ENCODE measurements at regions not wholly inside any gene's neighbourhood (a gene's known extent, or its start where the extent isn't known, plus 50 kb on each side); places are given as distances from the start of the nearest gene placed in this dataset.
"Not testable (repeated sequence)": the region's sequence is repeated elsewhere in the genome, so short reads cannot be mapped to it uniquely, and the experiment has no call there.

DNA sequence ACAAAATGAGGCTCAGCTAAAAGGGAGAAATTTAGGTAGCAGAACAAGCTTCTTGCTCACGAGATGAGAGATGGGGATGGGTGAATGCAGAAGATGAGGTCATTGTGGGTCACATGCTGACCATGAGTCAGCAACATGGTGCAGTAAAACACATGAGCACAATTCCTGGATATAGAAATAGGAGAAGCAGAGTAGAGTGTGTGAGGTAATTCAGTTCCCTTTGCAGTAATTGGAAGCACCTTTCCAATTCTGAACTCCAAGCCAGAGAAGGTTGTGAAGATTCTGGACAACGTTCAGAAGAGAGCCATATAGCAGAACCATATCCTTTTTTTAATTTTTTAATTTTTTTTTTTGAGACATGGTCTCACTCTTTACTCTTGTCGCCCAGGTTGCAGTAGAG lies 62.0 kb upstream of the LMNTD1 start:
- peak; percentile 76 for DNase-seq (ENCODE audit: low spot score)

DNA sequence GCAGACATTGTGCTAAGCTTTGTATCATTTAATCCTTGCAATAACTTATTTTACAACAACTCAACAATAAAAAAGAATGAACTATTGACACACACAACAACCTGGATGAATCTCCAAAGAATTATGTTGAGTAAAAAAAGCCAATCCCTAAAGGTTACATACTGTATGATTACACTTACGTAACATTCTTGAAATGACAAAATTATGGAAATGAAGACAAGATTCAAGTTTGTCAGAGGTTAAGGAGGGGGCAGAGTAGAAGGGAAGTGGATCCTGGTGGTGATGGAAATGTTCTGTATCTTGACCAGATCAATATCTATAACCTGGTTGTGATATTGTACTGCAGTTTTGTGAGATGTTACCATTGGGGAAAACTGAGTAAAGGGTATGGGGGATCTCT lies 63.2 kb upstream of the LMNTD1 start:
- no peak for DNase-seq (ENCODE audit: low spot score)

DNA sequence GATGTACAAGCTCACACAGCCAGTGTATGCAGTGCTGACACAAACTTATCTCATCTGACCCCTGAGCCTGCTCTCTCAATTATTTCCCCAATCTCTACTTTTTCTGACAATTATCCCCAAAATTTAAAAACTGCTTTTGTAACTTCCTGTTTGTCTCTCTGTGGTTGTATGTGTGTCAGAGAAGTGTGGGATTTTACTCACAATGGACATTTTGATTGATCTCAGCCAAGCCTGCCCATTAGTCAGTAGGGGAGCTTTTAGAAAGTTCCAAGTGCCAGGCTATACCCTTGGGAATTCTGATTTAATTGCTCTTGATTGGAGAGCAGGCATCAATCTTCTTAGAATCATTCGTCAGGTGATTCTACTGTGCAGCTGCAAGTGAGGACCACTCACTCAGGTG lies 64.9 kb upstream of the LMNTD1 start:
- no peak for DNase-seq (ENCODE audit: low spot score)

DNA sequence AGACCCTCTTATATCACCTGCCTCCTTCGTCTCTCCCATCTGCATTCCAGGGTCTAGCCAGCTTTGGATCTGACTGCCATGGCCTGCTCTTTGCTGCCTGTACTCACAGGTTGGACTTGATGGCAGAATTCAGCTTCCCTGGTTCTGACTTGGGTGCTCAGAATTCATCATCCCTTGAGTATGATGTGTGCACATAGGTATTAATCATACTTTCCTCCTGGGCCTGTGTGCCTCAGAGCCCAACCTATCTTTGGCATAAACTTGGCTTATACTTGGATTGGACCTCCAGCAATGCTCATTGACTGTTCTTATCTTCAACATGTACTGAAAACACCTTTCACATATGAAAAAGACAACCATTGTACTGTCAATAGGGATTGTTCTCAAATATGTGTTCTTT lies 70.7 kb upstream of the LMNTD1 start:
- no peak for DNase-seq (ENCODE audit: low spot score)

DNA sequence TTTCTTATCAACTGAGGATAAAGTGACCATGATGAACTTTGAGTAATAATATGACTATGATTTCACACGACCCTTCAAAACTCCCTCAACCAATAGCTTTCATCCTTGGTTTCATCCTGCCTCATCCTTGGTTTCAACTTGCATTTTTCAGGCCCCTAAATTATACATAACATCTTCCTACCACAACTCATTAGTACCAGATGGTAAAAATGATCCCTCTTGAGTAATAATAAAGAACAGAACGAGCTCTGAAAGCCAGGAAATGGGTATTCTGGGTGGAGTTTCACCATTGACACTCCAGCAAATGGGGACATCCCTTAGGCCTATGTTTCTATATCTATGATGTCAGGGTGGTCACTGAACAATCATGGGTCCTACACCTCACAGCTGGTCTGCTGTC lies 72.1 kb upstream of the LMNTD1 start:
- DNase-seq (ENCODE audit: low spot score), result no peak

DNA sequence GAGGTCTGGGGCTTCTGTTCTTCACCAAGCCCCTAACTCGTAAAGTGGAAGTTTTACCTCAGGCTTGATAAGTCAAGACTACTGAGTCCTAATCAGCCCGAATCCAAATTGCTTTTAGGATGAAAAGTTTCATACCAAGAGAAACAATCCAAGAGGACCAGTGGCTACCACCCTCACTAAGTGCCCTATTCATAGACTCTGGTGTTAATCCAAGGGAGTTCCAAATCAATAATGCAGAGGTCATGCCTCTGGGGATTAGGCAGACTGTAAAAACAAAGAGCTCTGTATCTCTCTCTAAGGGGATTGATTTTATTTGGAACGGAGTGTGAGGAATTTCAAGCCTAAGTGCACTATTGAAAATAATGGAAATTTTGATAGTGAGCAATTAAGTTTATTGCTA lies 76.3 kb upstream of the LMNTD1 start:
- no peak for DNase-seq (ENCODE audit: low spot score)

DNA sequence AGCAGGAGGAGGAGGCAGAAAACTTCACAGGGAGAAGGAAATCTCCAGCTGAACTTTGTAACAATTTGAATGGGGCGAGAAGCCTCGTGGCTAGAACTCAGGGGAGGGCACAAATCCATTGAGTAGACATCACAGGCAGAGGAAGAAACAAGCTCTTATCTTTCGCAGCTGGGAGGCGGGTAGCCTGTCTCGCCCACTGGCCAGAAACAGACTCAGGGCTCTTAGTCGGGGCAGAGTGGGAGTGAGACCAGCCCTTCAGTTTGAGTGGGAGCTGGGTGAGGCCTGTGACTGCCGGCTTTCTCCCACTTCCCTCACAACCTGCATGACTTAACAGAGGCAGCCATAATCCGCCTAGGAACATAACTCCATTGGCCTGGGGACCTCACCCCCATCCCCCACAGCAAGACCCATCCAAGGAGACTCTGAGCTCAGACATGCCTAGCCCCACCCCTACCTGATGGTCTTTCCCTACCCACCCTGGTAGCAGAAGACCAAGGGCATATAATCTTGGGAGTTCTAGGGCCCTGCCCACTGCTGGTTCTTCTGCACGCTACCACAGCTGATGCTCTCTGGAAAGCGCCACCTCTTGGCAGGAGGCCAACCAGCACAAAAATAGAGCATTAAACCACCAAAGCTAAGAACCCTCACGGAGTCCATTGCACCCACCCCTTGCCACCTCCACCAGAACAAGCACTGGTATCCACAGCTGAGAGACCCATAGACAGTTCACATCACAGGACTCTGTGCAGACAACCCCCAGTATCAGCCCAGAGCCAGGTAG lies 77.8 kb upstream of the LMNTD1 start:
- not testable (repeated sequence) for DNase-seq (ENCODE audit: low spot score)

DNA sequence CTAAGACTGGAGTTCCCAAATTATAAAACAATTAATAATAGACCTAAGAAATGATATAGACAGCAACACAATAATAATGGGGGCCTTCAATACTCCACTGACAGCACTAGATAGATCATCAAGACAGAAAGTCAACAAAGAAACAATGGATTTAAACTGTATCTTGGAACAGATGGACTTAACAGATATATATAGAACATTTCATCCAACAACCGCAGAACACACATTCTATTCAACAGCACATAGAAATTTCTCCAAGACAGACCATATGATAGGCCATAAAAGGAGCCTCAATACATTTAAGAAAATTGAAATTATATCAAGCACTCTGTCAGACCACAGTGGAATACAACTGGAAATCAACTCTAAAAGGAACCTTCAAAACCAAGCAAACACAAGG lies 80.1 kb upstream of the LMNTD1 start:
- not testable (repeated sequence) for DNase-seq (ENCODE audit: low spot score)

DNA sequence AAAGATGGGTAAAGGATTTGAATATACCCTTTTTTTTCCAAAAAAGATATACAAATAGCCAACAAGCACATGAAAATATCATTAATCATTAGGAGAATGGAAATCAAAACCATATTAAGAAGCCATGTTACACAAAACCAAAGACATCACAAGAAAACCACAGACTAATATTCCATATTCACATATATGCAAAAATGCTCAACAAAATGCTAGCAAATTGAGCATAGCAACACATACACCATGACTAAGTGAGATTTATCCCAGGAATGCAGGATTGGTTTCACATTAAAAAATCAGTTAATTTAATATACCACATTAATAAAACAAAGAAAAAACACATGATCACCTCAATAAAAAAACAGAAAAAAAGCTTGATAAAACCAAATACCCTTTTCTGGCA lies 84.7 kb upstream of the LMNTD1 start:
- no peak for DNase-seq (ENCODE audit: low spot score)

DNA sequence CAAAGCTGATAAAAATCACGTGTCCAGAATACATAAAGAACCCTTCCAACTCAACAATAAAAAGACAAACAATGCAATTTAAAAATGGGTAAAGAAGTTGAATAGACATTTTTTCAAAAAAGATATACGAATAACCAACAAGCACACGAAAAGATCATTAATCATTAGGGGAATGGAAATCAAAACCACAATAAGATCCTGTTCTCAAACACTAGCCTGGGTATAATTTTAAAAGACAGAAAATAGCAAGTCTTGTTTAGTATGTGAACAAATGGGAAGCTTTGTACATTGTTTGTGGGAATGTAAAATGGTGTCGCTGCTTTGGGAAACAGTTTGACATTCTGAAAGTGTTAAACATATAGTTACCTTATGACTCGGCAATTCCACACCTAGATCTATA lies 86.3 kb upstream of the LMNTD1 start:
- DNase-seq (ENCODE audit: low spot score), result no peak

DNA sequence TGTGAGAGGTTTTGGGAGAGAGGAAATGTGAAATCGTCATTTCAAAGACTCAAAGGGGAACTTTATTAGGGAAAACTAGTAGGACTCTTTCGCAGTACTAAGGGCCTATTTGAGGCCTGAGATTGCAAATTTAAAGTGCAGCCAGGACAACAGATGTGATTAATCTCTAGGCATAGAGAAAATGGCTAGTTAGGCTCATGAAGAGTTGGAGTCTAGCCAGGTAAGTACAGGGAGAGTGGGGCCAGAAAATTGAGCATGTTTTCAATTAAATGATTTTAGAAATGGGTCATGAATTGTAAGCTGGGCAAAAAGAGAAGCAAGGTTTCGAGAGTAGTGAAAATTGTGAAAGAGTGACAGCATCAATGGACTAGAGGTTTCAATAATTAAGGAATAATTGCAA lies 91.9 kb upstream of the LMNTD1 start:
- no peak for DNase-seq (ENCODE audit: low spot score)

DNA sequence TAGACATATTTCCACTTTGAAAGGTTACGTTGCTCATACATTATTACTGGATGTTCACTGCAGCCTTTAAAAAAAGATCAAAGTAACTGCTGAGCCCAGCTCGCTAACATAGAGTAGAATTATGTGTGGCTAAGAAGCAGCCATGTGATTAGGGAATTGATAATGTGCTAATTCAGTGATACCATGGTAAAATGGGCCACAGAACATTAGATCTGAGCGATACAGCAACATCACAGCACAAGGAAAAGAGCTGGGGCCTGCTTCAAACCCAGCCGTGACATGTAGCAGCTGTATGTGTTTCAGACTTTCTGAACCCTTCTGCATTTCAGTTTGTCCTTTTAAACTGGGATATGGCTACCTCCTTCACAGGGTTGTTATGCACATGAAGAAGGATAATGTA lies 92.3 kb upstream of the LMNTD1 start:
- DNase-seq (ENCODE audit: low spot score), result no peak

DNA sequence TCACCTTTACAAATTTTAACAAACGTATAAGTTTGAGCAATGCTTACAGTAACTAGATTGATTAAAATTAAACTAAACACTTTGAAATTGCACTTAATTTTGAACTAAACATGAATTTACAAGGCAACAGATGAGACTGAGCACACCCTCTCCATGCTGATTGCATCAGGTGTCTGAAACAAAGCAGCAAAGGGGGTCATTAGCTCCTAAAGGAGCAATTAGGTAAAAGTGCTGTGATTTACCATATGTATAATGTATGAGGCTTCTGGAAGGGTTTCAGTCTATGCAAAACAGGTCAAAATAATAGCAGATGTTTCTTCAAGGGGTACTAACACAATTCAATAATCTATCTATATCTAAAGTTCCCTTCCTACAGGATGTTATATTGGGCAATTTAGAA lies 98.8 kb upstream of the LMNTD1 start:
- no peak for DNase-seq (ENCODE audit: low spot score)

DNA sequence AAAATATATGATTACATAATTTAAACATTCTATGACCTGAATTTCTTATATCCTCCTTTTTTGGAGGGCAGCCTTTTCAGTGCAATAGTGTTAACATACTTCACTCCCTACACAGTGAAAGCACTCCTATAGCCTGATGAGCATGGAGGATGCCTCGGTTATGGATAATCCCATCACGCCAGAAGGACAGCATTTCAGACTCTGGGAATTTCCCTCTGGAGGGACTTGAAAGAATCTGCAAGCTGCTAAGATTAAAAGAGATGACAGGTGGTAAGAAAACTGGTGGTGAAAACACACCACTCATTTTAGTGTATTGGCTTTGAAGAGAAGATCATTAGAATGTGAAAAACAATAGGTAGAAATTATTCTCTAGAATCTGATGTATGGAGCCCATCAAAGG lies 99.3 kb upstream of the LMNTD1 start:
- no peak for DNase-seq (ENCODE audit: low spot score)

DNA sequence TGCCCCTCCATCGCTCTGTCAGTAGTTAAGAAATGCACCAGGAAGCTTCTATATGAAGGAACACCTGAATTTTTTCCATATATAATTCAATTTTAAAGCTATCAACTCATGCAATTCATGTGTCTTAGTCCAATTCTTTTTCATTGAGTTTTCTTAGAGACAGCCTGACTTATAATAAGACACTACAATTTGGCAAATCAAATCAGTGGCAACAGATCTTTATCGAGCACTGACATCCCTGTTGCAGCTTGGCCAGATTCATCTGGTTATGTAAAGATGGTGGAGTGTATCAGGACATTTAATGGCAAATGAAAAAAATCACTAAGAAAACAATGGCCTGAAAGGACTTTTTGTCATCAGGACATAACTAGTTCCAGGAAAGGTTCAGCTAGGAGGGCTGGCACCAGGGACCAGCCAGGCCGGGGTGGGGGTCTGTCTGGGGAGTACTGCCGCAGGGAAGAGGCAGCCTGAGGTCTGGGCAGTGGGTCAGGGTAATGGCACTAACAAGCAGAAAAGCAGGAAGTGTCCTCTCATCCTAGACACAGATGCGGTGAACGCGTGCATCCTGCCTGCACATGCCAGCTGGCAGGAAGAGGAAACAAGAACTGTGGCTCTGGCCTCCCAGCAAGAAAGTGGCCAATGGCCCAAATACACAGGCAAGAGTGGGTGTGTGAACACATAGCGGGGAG lies 100.5 kb upstream of the LMNTD1 start:
- DNase-seq (ENCODE audit: low spot score), result no peak

DNA sequence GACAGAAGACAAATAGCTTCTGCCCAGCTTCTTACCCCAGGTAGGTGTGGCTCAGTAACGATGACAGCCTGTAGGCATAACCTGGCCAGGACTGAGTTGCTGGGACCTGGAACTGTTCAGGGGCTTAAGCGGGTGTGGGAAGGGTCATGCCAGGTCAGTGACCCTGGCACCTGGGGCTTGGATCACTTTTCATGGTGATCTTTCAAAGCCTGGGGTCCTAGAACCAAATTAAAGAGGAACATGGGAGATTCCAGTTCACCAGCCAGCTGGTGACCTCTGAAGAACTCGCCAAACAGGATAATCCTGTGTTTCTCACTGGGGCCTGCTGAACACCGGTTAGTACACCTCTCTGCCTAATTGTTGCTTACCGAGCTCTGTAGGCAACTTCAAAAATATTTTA lies 102.6 kb upstream of the LMNTD1 start:
- DNase-seq (ENCODE audit: low spot score), result no peak

DNA sequence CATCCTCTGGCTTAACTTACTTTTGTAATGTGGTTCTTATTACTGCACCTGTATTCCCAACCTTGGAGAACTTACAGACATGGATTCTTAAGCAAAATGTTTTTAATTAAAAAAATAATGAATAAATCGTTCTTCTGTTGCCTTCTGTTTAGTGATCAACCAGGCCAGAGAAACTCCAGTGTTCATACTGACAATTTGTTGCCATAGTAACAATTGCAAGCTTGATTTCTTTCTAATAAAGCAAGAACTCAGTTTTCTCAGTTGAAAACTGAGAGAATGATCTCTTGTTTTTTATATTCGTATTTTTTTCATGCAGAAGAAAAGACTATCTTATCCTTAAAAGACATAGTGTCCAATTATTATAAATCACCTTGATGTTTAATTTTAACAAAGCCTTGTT lies 106.5 kb upstream of the LMNTD1 start:
- no peak for DNase-seq (ENCODE audit: low spot score)

DNA sequence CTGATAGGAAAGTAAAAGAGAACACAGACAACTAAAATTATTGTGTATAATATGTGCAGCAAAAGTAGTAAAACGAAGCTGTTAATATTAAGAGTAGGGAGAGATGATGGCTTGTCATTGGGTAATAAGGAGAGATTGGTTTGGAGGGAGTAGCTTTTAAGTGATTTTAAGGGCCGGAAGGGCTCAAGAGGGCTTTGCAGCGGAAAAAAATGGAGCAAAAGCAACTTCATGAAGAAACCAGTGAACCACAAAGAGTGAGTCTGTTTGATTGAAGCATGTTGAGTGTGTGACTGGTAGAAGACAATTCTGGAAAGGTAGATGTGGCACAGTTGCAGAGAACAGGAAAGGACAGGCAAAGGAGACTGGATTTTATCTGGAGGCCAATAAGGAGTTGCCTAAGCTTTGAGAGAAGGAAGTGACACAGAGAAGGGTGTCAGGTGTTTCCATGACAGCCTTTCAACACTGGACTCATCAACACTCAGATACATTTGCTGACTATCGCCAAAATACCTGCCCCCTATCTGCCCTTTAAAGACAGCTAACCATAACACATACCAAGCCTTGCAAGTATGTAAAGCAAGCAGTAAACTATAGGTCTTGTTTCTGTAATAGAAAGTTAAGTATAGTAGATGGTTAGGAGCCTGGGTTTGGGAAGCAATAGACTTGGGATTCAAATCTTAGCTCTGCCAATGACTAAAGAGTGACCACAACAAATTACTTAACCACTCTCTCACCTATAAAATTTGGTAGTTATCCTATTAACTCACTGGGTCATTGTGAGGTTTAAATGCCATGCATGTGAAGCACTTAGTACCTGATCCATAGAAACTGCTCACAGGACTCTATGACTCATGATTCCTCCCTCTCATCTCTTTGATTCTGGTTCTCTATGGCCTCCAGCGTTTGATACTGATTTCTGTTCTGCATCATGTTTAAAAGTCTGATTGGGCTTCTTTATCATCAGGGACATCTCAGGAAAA lies 117.3 kb upstream of the LMNTD1 start:
- DNase-seq (ENCODE audit: low spot score), result peak; percentile 12

DNA sequence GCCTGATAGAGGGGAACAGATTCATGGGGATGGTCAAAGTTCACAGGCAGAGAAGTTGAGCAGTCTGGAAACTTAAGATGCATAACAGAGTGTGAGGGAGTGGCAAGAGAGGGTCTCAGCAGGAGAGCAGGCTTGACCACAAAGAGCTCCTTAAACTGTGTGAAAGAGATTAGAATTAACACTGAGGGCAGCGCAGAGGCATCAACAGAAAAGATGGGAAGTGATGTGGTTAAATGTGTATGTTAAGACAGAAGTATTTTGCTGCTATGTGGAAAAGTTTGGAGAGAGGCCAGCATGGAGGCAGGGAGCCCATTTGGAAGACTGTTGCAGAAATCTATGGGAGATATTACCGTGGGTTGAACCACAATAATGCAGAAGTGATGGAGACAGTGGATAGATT lies 122.7 kb upstream of the LMNTD1 start:
- no peak for DNase-seq (ENCODE audit: low spot score)

DNA sequence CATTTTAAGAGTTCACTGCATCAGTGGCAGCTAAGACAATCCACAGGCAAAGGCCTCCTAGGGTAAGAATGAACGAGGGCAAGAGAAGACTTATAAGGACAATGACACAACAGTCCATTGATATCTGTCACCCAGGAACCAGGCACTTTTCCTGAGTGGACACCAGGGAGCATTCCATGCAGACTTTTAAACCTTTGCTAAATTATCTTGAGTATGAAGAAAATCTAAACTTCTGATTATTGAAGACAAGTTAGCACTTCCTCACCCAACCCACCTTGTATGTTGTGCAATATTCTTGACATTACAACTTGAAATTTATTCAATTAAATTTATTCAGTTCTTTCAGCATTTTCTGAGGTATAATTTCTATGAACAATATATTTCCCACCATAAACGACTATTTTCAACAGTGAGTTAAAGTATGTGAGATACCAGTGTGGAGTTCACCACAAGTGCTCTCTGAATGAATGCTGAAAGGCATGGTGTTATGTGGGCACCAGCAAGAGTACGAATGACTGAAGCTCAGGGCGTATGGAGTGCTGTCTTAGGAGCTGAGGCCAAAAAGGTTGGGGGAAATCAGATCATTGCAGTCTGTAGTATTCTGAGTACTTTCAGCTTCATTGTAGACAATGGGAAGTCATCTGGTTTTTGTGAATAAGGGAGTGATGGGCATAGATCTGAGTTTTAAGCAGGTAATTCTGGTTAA lies 124.3 kb upstream of the LMNTD1 start:
- DNase-seq (ENCODE audit: low spot score), result no peak

DNA sequence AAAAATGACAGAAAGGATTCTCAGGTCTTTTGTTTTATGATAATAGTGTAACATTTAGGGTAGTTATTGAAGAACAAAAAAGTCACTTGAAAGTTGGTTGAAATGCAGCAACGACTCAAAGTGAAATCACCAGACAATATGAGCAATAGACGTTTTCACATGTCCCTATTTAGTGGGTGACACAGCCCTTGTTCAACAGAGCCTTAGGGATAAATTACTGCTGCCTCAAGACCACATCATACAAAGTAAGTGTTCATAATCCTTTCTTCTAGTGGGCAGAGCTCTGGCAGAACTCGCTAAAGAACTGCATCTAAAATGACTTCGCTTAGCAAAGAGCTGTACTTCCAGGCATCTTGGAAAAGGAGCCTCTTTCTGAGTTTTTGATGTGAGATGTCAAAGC lies 128.5 kb upstream of the LMNTD1 start:
- DNase-seq (ENCODE audit: low spot score), result peak; percentile 25

DNA sequence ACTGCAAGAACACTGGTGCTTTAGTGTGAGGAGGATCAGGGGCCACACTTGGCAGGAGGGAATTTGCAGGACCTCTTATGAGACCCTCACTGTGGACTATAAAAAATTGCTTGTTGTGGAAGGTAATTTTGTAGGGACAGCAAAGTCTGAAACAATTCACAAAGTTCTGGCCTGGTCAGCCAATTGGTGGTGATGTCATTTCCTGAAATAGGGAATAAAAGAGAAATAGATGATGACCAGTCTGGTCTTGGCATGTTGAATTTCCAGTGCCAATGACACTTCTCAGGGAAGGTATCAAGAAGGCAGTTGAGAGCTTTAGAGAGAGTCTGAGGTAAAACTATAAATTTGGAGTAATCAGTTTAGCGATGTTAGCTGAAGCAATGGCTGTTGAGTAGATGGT lies 129.3 kb upstream of the LMNTD1 start:
- DNase-seq (ENCODE audit: low spot score), result no peak

Data from RKO (cell line).